ENCODE measurements at regions not wholly inside any gene's neighbourhood (a gene's known extent, or its start where the extent isn't known, plus 50 kb on each side); places are given as distances from the start of the nearest gene placed in this dataset.
"Not testable (repeated sequence)": the region's sequence is repeated elsewhere in the genome, so short reads cannot be mapped to it uniquely, and the experiment has no call there.

GRCh38 chr6:19705606-19706005, 131.6 kb upstream of the ID4 start:
- DNase-seq, result no peak

GRCh38 chr6:19712012-19712688, 125.0 kb upstream of the ID4 start:
- DNase-seq, result no peak

GRCh38 chr6:19712998-19713397, 124.2 kb upstream of the ID4 start:
- no peak for DNase-seq

- DNase-seq, result no peak
These were observed 123.8 kb upstream of the ID4 start for GRCh38 chr6:19713411-19713810.

- no peak for DNase-seq
These were observed 123.2 kb upstream of the ID4 start for GRCh38 chr6:19713984-19714383.

- no peak for DNase-seq
These were observed 122.6 kb upstream of the ID4 start for GRCh38 chr6:19714434-19715166.

GRCh38 chr6:19715167-19715551, 122.0 kb upstream of the ID4 start:
- DNase-seq, result no peak

GRCh38 chr6:19719691-19720128, 117.5 kb upstream of the ID4 start:
- peak in 1 of 2 experiments; percentile 65 for DNase-seq

- no peak for DNase-seq
These were observed 115.3 kb upstream of the ID4 start for GRCh38 chr6:19721766-19722377.

GRCh38 chr6:19722999-19723398, 114.2 kb upstream of the ID4 start:
- DNase-seq, result no peak

GRCh38 chr6:19723545-19723944, 113.6 kb upstream of the ID4 start:
- DNase-seq, result no peak

GRCh38 chr6:19725436-19725835, 111.7 kb upstream of the ID4 start:
- not testable (repeated sequence) for DNase-seq

GRCh38 chr6:19731282-19731681, 105.9 kb upstream of the ID4 start:
- no peak for DNase-seq

GRCh38 chr6:19734061-19734460, 103.1 kb upstream of the ID4 start:
- DNase-seq, result no peak

- no peak for DNase-seq
These were observed 102.7 kb upstream of the ID4 start for GRCh38 chr6:19734519-19734918.

GRCh38 chr6:19736066-19736465, 101.1 kb upstream of the ID4 start:
- DNase-seq, result no peak

GRCh38 chr6:19738010-19738409, 99.2 kb upstream of the ID4 start:
- DNase-seq, result no peak

- DNase-seq, result no peak
These were observed 87.4 kb upstream of the ID4 start for GRCh38 chr6:19749722-19750121.

- no peak for DNase-seq
These were observed 84.4 kb upstream of the ID4 start for GRCh38 chr6:19752746-19753145.

- DNase-seq, result peak in 1 of 2 experiments; percentile 46
These were observed 83.3 kb upstream of the ID4 start for GRCh38 chr6:19753826-19754225.

- no peak for DNase-seq
These were observed 82.5 kb upstream of the ID4 start for GRCh38 chr6:19754686-19755085.

GRCh38 chr6:19755181-19755580, 82.0 kb upstream of the ID4 start:
- DNase-seq, result no peak

- DNase-seq, result no peak
These were observed 80.1 kb upstream of the ID4 start for GRCh38 chr6:19757036-19757435.
